ENCODE measurements at regions not wholly inside any gene's neighbourhood (a gene's known extent, or its start where the extent isn't known, plus 50 kb on each side); places are given as distances from the start of the nearest gene placed in this dataset.

- no peak for TF ChIP-seq CTCF (conservative IDR thresholded peaks at IDR 0.05)
- Histone ChIP-seq H2BK15ac (ENCODE audit: low read depth, low read length) (no peak overlapping the region), H2BK20ac (ENCODE audit: low read depth, low read length, poor library complexity, severe bottlenecking) (no peak overlapping the region), H4K8ac (replicated peaks; ENCODE audit: insufficient read length, low read depth, low read length) (no peak overlapping the region), H3T11ph (ENCODE audit: low read length) (no peak overlapping the region), H3K79me1 (ENCODE audit: insufficient read depth, low read depth, low read length, poor library complexity, severe bottlenecking) (no peaks in the 10 kb centered on the region), H2BK120ac (ENCODE audit: low read depth, low read length, poor library complexity, severe bottlenecking) (no peak overlapping the region), H3K14ac (ENCODE audit: insufficient read depth, low read length) (no peak overlapping the region), H2BK12ac (ENCODE audit: insufficient read length, low read depth, low read length) (no peak overlapping the region), H3K9me3 (ENCODE audit: control insufficient read depth, low read depth, low read length) (no peaks in the 10 kb centered on the region), H4K91ac (ENCODE audit: insufficient read length, low read depth, low read length) (no peak overlapping the region), H2BK5ac (ENCODE audit: insufficient read length, low read length) (no peak overlapping the region), H3K23me2 (ENCODE audit: insufficient read length, low read depth, low read length, poor library complexity, severe bottlenecking) (no peaks in the 10 kb centered on the region), H3K56ac (ENCODE audit: insufficient read length, low read depth, low read length) (no peak overlapping the region), H3K23ac (ENCODE audit: insufficient read length, low read depth, low read length) (no peak overlapping the region), H4K20me1 (ENCODE audit: control insufficient read depth, insufficient read depth, insufficient read length) (no peaks in the 10 kb centered on the region), H3K4ac (ENCODE audit: low read depth, low read length) (no peak overlapping the region), H3K79me2 (ENCODE audit: insufficient read depth, low read length) (no peaks in the 10 kb centered on the region), H3K18ac (ENCODE audit: insufficient read length, low read depth, low read length) (no peak overlapping the region), H2AFZ (ENCODE audit: low read length) (no peak overlapping the region), H2AK5ac (ENCODE audit: insufficient read length, low read length) (no peak overlapping the region), H3K4me2 (ENCODE audit: insufficient read depth, insufficient read length, low read length) (no peak overlapping the region), H3K9ac (ENCODE audit: extremely low read depth, insufficient read length, low read length) (no peak overlapping the region), H3K27ac (ENCODE audit: insufficient read length, low read depth, low read length) (no peak overlapping the region), H3K27me3 (ENCODE audit: insufficient read depth, low read length) (no peaks in the 10 kb centered on the region), H4K5ac (ENCODE audit: insufficient read length, low read depth, low read length) (no peak overlapping the region), H3K4me1 (ENCODE audit: insufficient read depth, low read length) (peaks cover 3% of the 10 kb centered on the region; the same call in 1 of the 2 replicates)
- peaks cover 11 to 13% of the 10 kb centered on the region in 2 experiments for H3K4me1 Mint-ChIP-seq
- H3K27me3 Mint-ChIP-seq (ENCODE audit: low read depth), result no peaks in the 10 kb centered on the region; the same call in 1 of the 2 replicates
- DNase-seq, result no peak
- no CpG with 5 or more reads among the region's 7 CpGs for WGBS (ENCODE audit: extremely low coverage, insufficient read length, low lambda C conversion rate)
- H3K27ac Mint-ChIP-seq, result no peak overlapping the region
- H3K9me3 Mint-ChIP-seq, result no peaks in the 10 kb centered on the region
- no peaks in the 10 kb centered on the region for H3K36me3 Mint-ChIP-seq (ENCODE audit: insufficient read depth in 1 of 3, low read depth in 3 of 3)
- H3K4me3 Mint-ChIP-seq, result no peak overlapping the region
Measured at GRCh38 chr1:41976671-41977070, 57.9 kb upstream of the HIVEP3 start.

Measured in H9 (cell line).